ENCODE measurements at regions not wholly inside any gene's neighbourhood (a gene's known extent, or its start where the extent isn't known, plus 50 kb on each side); places are given as distances from the start of the nearest gene placed in this dataset.

DNA sequence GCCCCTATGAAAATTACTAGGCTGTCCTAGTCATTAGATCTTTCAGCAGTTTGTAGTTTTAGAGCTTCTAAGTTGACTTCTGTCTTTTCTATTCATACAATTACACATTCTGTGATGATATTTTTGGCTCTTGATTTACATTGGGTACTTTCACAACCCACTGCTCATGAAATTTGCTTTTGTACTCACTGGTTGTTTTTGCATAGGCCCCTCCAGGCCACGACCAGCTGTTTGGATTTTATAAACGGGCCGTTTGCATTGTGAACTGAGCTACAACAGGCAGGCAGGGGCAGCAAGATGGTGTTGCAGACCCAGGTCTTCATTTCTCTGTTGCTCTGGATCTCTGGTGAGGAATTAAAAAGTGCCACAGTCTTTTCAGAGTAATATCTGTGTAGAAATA, 193.8 kb downstream of the RPIA start:
- TF ChIP-seq ZNF274 (IDR thresholded peaks at IDR 0.05; ENCODE audit: low read depth, low read length) (no peak), POLR2AphosphoS5 (IDR thresholded peaks at IDR 0.05; ENCODE audit: low read depth, low read length) (no peak), SRF (IDR thresholded peaks at IDR 0.05; ENCODE audit: low read depth) (no peak)

All from HCT116 (cell line).